H9 (cell line): ENCODE measurements at regions not wholly inside any gene's neighbourhood (a gene's known extent, or its start where the extent isn't known, plus 50 kb on each side); places are given as distances from the start of the nearest gene placed in this dataset.

ENCODE experiments used
- DNase-seq: peaks from one replicate; pipeline ENCODE4 v3.0.0-alpha.2; 2017
- H2AFZ ChIP-seq: one replicate; pipeline ENCODE4 v1.6.1; 2013; ENCODE audit warnings: mild to moderate bottlenecking, low read length, control low read depth, moderate library complexity
- H2AK5ac ChIP-seq: 2 replicates; pipeline ENCODE4 v1.6.1; 2013; ENCODE audit warnings: low read length, control low read depth, mixed read lengths; ENCODE audit not compliant: insufficient read length
- H2BK120ac ChIP-seq: one replicate; pipeline ENCODE4 v1.6.1; 2013; ENCODE audit warnings: low read depth, mild to moderate bottlenecking, low read length, control low read depth, inconsistent platforms; ENCODE audit not compliant: poor library complexity, severe bottlenecking
- H2BK12ac ChIP-seq: 2 replicates; pipeline ENCODE4 v1.6.1; 2013; ENCODE audit warnings: low read length, control low read depth, mixed read lengths, low read depth; ENCODE audit not compliant: insufficient read length
- H2BK15ac ChIP-seq: 2 replicates; pipeline ENCODE4 v1.6.1; 2013; ENCODE audit warnings: low read depth, low read length, control low read depth
- H2BK20ac ChIP-seq: one replicate; pipeline ENCODE4 v1.6.1; 2013; ENCODE audit warnings: low read depth, mild to moderate bottlenecking, low read length, control low read depth, inconsistent platforms; ENCODE audit not compliant: poor library complexity, severe bottlenecking
- H2BK5ac ChIP-seq: 2 replicates; pipeline ENCODE4 v1.6.1; 2013; ENCODE audit warnings: low read length, control low read depth, mixed read lengths; ENCODE audit not compliant: insufficient read length
- H3K14ac ChIP-seq: 2 replicates; pipeline ENCODE4 v1.6.1; 2013; ENCODE audit warnings: low read length, control low read depth; ENCODE audit not compliant: insufficient read depth
- H3K18ac ChIP-seq: 2 replicates; pipeline ENCODE4 v1.6.1; 2013; ENCODE audit warnings: low read depth, mild to moderate bottlenecking, mixed read lengths, low read length, control low read depth; ENCODE audit not compliant: insufficient read length
- H3K23ac ChIP-seq: 2 replicates; pipeline ENCODE4 v1.6.1; 2013; ENCODE audit warnings: low read length, control low read depth, mixed read lengths, low read depth; ENCODE audit not compliant: insufficient read length
- H3K23me2 ChIP-seq: 2 replicates; pipeline ENCODE4 v1.6.1; 2013; ENCODE audit warnings: low read depth, mild to moderate bottlenecking, mixed read lengths, low read length, control low read depth; ENCODE audit not compliant: insufficient read length, poor library complexity, severe bottlenecking
- H3K27ac ChIP-seq: 2 replicates; pipeline ENCODE4 v1.5.1; 2013; ENCODE audit warnings: low read length, control low read depth, mixed read lengths, low read depth; ENCODE audit not compliant: insufficient read length
- H3K27me3 ChIP-seq: 2 replicates; pipeline ENCODE4 v1.6.1; 2013; ENCODE audit warnings: low read length, control low read depth, inconsistent platforms; ENCODE audit not compliant: insufficient read depth
- H3K4ac ChIP-seq: 2 replicates; pipeline ENCODE4 v1.6.1; 2013; ENCODE audit warnings: low read depth, mild to moderate bottlenecking, control low read depth, inconsistent platforms, low read length, moderate library complexity
- H3K4me1 ChIP-seq: 2 replicates; pipeline ENCODE4 v1.6.1; 2013; ENCODE audit warnings: low read length, control low read depth, inconsistent platforms; ENCODE audit not compliant: insufficient read depth
- H3K4me2 ChIP-seq: 2 replicates; pipeline ENCODE4 v1.6.1; 2013; ENCODE audit warnings: low read length, control low read depth, mixed read lengths; ENCODE audit not compliant: insufficient read length, insufficient read depth
- H3K56ac ChIP-seq: 2 replicates; pipeline ENCODE4 v1.6.1; 2013; ENCODE audit warnings: low read depth, mild to moderate bottlenecking, mixed read lengths, low read length, control low read depth; ENCODE audit not compliant: insufficient read length
- H3K79me1 ChIP-seq: 2 replicates; pipeline ENCODE4 v1.6.1; 2013; ENCODE audit warnings: low read depth, mild to moderate bottlenecking, moderate library complexity, low read length, control low read depth, inconsistent platforms; ENCODE audit not compliant: insufficient read depth, poor library complexity, severe bottlenecking
- H3K79me2 ChIP-seq: 2 replicates; pipeline ENCODE4 v1.6.1; 2013; ENCODE audit warnings: low read length, control low read depth, inconsistent platforms; ENCODE audit not compliant: insufficient read depth
- H3K9ac ChIP-seq: 2 replicates; pipeline ENCODE4 v1.6.1; 2013; ENCODE audit warnings: low read length, control low read depth, mixed read lengths; ENCODE audit not compliant: insufficient read length; ENCODE audit errors: extremely low read depth
- H3K9me3 ChIP-seq: one replicate; pipeline ENCODE4 v1.6.1; 2013; ENCODE audit warnings: low read depth, low read length, inconsistent platforms; ENCODE audit not compliant: control insufficient read depth
- H3T11ph ChIP-seq: one replicate; pipeline ENCODE4 v1.6.1; 2013; ENCODE audit warnings: mild to moderate bottlenecking, low read length, control low read depth, inconsistent platforms
- H4K20me1 ChIP-seq: one replicate; pipeline ENCODE4 v1.6.1; 2013; ENCODE audit not compliant: control insufficient read depth, insufficient read length, insufficient read depth
- H4K5ac ChIP-seq: 2 replicates; pipeline ENCODE4 v1.6.1; 2013; ENCODE audit warnings: low read depth, mild to moderate bottlenecking, mixed read lengths, low read length, control low read depth; ENCODE audit not compliant: insufficient read length
- H4K8ac ChIP-seq: replicated peaks from 2 replicates; pipeline ENCODE4 v1.6.1; 2013; ENCODE audit warnings: low read length, control low read depth, mixed read lengths, low read depth; ENCODE audit not compliant: insufficient read length
- H4K91ac ChIP-seq: 2 replicates; pipeline ENCODE4 v1.6.1; 2013; ENCODE audit warnings: low read depth, mild to moderate bottlenecking, moderate library complexity, mixed read lengths, low read length, control low read depth; ENCODE audit not compliant: insufficient read length
- H3K27ac Mint-ChIP-seq, 3 experiments: 2 replicates in 2 of 3; 3 replicates in 1 of 3; pipeline ENCODE4 v1.8.0; 2020 to 2021; ENCODE audit warnings: mixed read lengths in 3 of 3, mild to moderate bottlenecking in 1 of 3, moderate library complexity in 1 of 3
- H3K27me3 Mint-ChIP-seq: 2 replicates; pipeline ENCODE4 v1.8.0; 2021; ENCODE audit warnings: low read depth, mild to moderate bottlenecking, moderate library complexity, mixed read lengths
- H3K36me3 Mint-ChIP-seq, 3 experiments: 2 replicates in 2 of 3; 3 replicates in 1 of 3; pipeline ENCODE4 v1.8.0; 2020 to 2021; ENCODE audit warnings: low read depth in 3 of 3, mixed read lengths in 3 of 3; ENCODE audit not compliant: insufficient read depth in 1 of 3
- H3K4me1 Mint-ChIP-seq, 2 experiments: 2 replicates each; pipeline ENCODE4 v1.8.0; 2020; ENCODE audit warnings: mixed read lengths in 2 of 2
- H3K4me3 Mint-ChIP-seq, 2 experiments: 2 replicates in 1 of 2; 3 replicates in 1 of 2; pipeline ENCODE4 v1.8.0; 2020 to 2021; ENCODE audit warnings: mild to moderate bottlenecking in 2 of 2, mixed read lengths in 2 of 2, moderate library complexity in 1 of 2
- H3K9me3 Mint-ChIP-seq, 2 experiments: 2 replicates in 1 of 2; 3 replicates in 1 of 2; pipeline ENCODE4 v1.8.0; 2020; ENCODE audit warnings: mild to moderate bottlenecking in 2 of 2, mixed read lengths in 2 of 2, moderate library complexity in 1 of 2
- WGBS: extraction: QIAGEN DNeasy Blood & Tissue Kit; methylation state at CpG from one replicate; pipeline ENCODE4 v1.1.7; 2013; ENCODE audit warnings: missing lambda C conversion rate, low lambda C conversion rate, mixed read lengths; ENCODE audit not compliant: insufficient read length; ENCODE audit errors: extremely low coverage; 5-methylcytosine and 5-hydroxymethylcytosine counted together
- TF ChIP-seq, protein P1 (sequence below): fragments of 200-600 bp; sonication (generic); conservative IDR thresholded peaks from 3 replicates; pipeline ENCODE4 v1.8.0; 2021; ENCODE audit warnings: antibody characterized with exemption, mild to moderate bottlenecking

DNA sequence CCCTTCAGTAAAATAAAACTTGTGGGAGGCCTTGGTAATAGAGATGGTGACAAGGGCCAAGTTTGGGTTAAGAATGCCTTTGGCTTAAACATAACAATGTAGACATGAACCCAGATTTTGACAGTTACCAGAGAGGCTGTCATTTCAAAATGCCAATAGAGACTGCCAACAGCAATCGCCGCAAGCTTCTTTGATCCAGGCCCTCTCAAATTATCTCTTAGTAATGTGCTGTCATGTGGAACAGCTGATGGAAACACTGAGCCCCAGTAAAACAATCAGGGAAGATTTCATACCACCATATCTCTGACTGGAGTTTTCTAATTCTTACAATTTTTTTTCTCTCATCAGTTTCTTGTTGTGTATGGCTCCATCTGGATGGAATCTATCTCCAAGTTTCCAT is 80.5 kb downstream of the ZNF330 start:
- Histone ChIP-seq H3K23ac (no peak overlapping the region), H3K9me3 (no peaks in the 10 kb centered on the region), H3T11ph (no peak overlapping the region), H2BK15ac (no peak overlapping the region), H2BK12ac (no peak overlapping the region), H2BK20ac (no peak overlapping the region), H2AK5ac (no peak overlapping the region), H2BK5ac (no peak overlapping the region), H3K4me1 (no peaks in the 10 kb centered on the region), H3K23me2 (no peaks in the 10 kb centered on the region), H4K8ac (no peak overlapping the region), H3K14ac (no peak overlapping the region), H2BK120ac (no peak overlapping the region), H4K91ac (no peak overlapping the region), H4K20me1 (no peaks in the 10 kb centered on the region), H3K79me1 (no peaks in the 10 kb centered on the region), H3K18ac (no peak overlapping the region), H3K9ac (no peak overlapping the region), H3K79me2 (no peaks in the 10 kb centered on the region), H2AFZ (no peak overlapping the region), H3K4ac (no peak overlapping the region), H3K4me2 (no peak overlapping the region), H4K5ac (no peak overlapping the region), H3K27ac (no peak overlapping the region), H3K56ac (no peak overlapping the region), H3K27me3 (no peaks in the 10 kb centered on the region)
- Mint-ChIP-seq H3K36me3 (no peaks in the 10 kb centered on the region), H3K9me3 (no peaks in the 10 kb centered on the region), H3K4me1 (no peaks in the 10 kb centered on the region), H3K27ac (no peak overlapping the region), H3K4me3 (no peak overlapping the region), H3K27me3 (no peaks in the 10 kb centered on the region; the same call in 1 of the 2 replicates)
- no peak for DNase-seq
- WGBS, result no CpG with 5 or more reads among the region's 2 CpGs
- TF ChIP-seq, protein P1, sequence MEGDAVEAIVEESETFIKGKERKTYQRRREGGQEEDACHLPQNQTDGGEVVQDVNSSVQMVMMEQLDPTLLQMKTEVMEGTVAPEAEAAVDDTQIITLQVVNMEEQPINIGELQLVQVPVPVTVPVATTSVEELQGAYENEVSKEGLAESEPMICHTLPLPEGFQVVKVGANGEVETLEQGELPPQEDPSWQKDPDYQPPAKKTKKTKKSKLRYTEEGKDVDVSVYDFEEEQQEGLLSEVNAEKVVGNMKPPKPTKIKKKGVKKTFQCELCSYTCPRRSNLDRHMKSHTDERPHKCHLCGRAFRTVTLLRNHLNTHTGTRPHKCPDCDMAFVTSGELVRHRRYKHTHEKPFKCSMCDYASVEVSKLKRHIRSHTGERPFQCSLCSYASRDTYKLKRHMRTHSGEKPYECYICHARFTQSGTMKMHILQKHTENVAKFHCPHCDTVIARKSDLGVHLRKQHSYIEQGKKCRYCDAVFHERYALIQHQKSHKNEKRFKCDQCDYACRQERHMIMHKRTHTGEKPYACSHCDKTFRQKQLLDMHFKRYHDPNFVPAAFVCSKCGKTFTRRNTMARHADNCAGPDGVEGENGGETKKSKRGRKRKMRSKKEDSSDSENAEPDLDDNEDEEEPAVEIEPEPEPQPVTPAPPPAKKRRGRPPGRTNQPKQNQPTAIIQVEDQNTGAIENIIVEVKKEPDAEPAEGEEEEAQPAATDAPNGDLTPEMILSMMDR, result no peak
